Cardiac muscle cell (in vitro differentiated cells and primary cell): ENCODE measurements at regions not wholly inside any gene's neighbourhood (a gene's known extent, or its start where the extent isn't known, plus 50 kb on each side); places are given as distances from the start of the nearest gene placed in this dataset.

Experiments used
- DNase-seq, 2 donors: peaks; one replicate each; pipeline versions ENCODE4 v3.0.0 to v3.0.0-alpha.2; 2010 to 2017; ENCODE audit warnings: low read depth in 1 of 2, low spot score in 1 of 2
- H3K27ac ChIP-seq: fragments of 200-600 bp; sonication (generic); 2 replicates; pipeline ENCODE4 v1.5.1; 2016
- H3K27me3 ChIP-seq: fragments of 200-600 bp; sonication (generic); 2 replicates; pipeline ENCODE4 v1.6.0; 2016; ENCODE audit warnings: control low read depth
- H3K36me3 ChIP-seq: fragments of 200-600 bp; sonication (generic); 2 replicates; pipeline ENCODE4 v1.5.1; 2016; ENCODE audit warnings: control low read depth
- H3K4me1 ChIP-seq: fragments of 200-600 bp; sonication (generic); 2 replicates; pipeline ENCODE4 v1.8.1; 2017; ENCODE audit warnings: low read depth, mild to moderate bottlenecking, mixed run types
- H3K4me3 ChIP-seq: fragments of 200-600 bp; sonication (generic); 2 replicates; pipeline ENCODE4 v1.5.1; 2016; ENCODE audit warnings: mild to moderate bottlenecking
- H3K9me3 ChIP-seq: fragments of 200-600 bp; sonication (generic); 2 replicates; pipeline ENCODE4 v1.5.1; 2017; ENCODE audit warnings: low read depth, mild to moderate bottlenecking, control low read depth
- TF ChIP-seq, protein P1 (sequence below): IDR thresholded peaks from 2 replicates; pipeline ENCODE4 v1.5.1; 2012; ENCODE audit warnings: low read depth, mild to moderate bottlenecking, low read length

DNA sequence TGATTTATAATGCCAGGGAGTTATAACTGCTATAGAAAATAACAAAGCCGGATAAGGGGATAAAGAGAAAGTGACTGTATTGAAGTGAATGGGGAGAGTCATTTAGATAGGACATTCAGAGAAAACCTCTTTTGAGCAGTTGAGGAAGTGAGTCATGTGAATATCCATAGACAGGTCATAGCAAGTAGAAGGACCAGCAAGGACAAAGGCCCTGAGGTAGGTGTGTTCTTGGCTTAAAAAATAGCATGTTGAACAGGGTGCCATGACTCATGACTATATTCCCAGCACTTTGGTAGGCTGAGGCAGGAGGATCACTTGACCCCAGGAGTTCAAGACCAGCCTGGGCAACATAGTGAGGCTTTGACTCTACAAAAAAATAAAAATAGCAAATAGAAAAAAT lies 51.5 kb upstream of the RAP1B start:
- H3K9me3 ChIP-seq: no peaks in the 10 kb centered on the region
- H3K4me1 ChIP-seq: no peaks in the 10 kb centered on the region
- H3K36me3 ChIP-seq: no peaks in the 10 kb centered on the region
- no peak overlapping the region for H3K4me3 ChIP-seq
- no peaks in the 10 kb centered on the region for H3K27me3 ChIP-seq
- TF ChIP-seq, protein P1, sequence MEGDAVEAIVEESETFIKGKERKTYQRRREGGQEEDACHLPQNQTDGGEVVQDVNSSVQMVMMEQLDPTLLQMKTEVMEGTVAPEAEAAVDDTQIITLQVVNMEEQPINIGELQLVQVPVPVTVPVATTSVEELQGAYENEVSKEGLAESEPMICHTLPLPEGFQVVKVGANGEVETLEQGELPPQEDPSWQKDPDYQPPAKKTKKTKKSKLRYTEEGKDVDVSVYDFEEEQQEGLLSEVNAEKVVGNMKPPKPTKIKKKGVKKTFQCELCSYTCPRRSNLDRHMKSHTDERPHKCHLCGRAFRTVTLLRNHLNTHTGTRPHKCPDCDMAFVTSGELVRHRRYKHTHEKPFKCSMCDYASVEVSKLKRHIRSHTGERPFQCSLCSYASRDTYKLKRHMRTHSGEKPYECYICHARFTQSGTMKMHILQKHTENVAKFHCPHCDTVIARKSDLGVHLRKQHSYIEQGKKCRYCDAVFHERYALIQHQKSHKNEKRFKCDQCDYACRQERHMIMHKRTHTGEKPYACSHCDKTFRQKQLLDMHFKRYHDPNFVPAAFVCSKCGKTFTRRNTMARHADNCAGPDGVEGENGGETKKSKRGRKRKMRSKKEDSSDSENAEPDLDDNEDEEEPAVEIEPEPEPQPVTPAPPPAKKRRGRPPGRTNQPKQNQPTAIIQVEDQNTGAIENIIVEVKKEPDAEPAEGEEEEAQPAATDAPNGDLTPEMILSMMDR: no peak
- no peak overlapping the region for H3K27ac ChIP-seq
- no peak for DNase-seq

DNA sequence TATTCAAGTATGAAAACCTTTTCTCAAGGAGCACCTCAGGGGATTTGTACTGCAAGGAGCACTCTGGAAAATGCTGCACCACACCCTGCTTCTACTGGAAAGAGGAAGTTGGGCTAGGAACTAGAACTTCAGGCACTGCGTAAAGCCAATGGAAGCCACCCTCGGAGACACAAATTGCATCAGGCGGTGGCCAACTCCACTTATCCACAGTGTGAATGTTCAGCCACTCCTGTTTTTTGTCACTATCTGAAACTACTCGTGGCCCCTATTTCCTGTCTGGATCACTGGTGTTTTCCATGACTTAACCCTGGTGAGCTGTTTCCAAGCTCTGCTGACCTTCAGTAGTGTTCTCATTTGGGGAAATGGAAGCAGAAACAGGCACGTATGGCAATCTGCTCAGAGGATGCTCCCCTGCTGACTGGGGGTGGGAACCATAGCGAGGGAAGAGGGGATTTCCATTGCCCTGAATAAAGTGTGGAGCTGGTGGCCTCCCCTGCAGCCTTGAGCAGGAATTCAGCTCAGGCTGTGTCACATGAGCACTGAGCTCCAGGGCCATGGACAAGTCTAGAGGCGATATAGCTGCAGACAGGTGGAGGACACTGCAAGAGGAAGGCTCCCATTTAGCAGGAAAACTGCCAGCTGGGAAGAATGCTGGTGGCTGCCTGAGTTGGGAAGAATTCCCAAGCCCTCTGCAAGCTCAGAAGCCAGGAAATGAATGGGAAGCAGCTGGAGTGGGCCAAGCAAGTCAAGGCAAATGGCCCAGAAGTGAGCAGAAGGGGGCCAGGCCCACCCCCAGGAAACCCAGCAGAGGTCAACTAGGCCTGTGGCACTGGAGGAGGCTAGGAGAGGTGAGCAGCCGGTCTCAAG lies 50.5 kb upstream of the RAP1B start:
- H3K36me3 ChIP-seq: no peaks in the 10 kb centered on the region
- no peak overlapping the region for H3K27ac ChIP-seq
- TF ChIP-seq, protein P1: no peak
- H3K27me3 ChIP-seq: no peaks in the 10 kb centered on the region
- peak in 1 of 2 donors; percentile 25 for DNase-seq
- no peaks in the 10 kb centered on the region for H3K9me3 ChIP-seq
- no peak overlapping the region for H3K4me3 ChIP-seq
- H3K4me1 ChIP-seq: no peaks in the 10 kb centered on the region

DNA sequence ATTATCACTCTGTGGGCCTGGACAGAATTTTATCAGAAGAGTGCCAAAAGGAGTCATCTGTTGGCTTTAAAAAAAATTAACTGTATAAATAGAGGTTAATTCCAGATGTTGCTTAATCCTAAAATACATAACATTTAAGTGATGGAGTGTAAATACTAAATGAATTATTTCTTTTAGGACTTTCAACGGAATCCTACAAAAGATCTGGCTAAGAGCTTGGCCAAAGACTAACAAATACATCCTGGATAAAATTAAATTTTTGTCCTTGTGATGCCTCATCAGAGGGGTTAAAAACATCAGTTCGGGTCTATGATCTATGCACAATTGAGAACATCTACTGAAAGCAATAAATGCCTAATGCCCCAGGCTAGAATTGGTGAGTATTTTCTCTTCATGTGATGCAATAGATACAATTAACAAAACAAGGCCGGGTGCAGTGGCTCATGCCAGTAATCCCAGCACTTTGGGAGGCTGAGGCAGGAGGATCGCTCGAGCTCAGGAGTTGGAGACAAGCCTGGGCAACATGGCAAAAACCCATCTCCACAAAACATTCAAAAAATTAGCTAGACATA lies 49.8 kb upstream of the RAP1B start:
- no peak for DNase-seq
- Histone ChIP-seq H3K27me3 (no peaks in the 10 kb centered on the region), H3K4me3 (no peak overlapping the region), H3K27ac (no peak overlapping the region), H3K4me1 (no peaks in the 10 kb centered on the region), H3K36me3 (no peaks in the 10 kb centered on the region), H3K9me3 (no peaks in the 10 kb centered on the region)
- TF ChIP-seq, protein P1: no peak
